HepG2 (cell line): ENCODE measurements at regions not wholly inside any gene's neighbourhood (a gene's known extent, or its start where the extent isn't known, plus 50 kb on each side); places are given as distances from the start of the nearest gene placed in this dataset.

ENCODE experiments used
- ATAC-seq: fragments of 200-7000 bp; cut with Tn5 transposase; 3 replicates; pipeline ENCODE4 v1.9.1; 2020; ENCODE audit warnings: mild to moderate bottlenecking, moderate library complexity
- BruUV-seq: library from RNA; stranded (reverse); fragments of 400-500 nt; replicated peaks from 2 replicates; lab custom pipeline; 2021; lab: Mats Ljungman, UMichigan
- CTCF ChIA-PET: fragments of 300-600 bp; formaldehyde crosslinking; extraction: SDS; loops from one replicate; lab custom pipeline; 2021; ENCODE audit warnings: low total read pairs, inconsistent platforms, low intra/inter-chr PET ratio; lab: Yijun Ruan, JAX
- POLR2A ChIA-PET: fragments of 350-600 bp; sonication (Branson Sonifier 250); formaldehyde crosslinking; loops from one replicate; lab custom pipeline; 2020; ENCODE audit warnings: antibody characterized with exemption, inconsistent platforms; lab: Yijun Ruan, JAX
- DNase-seq: peaks from one replicate; pipeline ENCODE4 v3.0.0-alpha.2; 2015; ENCODE audit warnings: low spot score
- FAIRE-seq: peaks from 3 replicates; lab custom pipeline; 2011; peaks lifted over from hg19 to GRCh38; lab: Jason Lieb, UNC
- H2AFZ ChIP-seq: one replicate; pipeline ENCODE4 v1.6.1; 2011; ENCODE audit warnings: low read length, inconsistent platforms
- H3K27ac ChIP-seq: fragments of 300-600 bp; 3 replicates; pipeline ENCODE4 v1.8.0; 2011; ENCODE audit warnings: mixed run types, mild to moderate bottlenecking, mixed read lengths, low read length, inconsistent platforms; ENCODE audit not compliant: insufficient read depth; ENCODE audit errors: extremely low read length
- H3K27me3 ChIP-seq, 2 experiments: fragments of 200-600 bp in 1 of 2; 2 replicates in 1 of 2; 3 replicates in 1 of 2; pipeline versions ENCODE4 v1.6.0 to v1.8.0; 2011; ENCODE audit warnings: low read length in 2 of 2, mild to moderate bottlenecking in 2 of 2, moderate library complexity in 2 of 2, inconsistent platforms in 1 of 2; ENCODE audit not compliant: insufficient read depth in 2 of 2, control insufficient read depth in 1 of 2
- H3K36me3 ChIP-seq, 2 experiments: fragments of 200-600 bp in 1 of 2; replicated peaks in 1 of 2; 2 replicates in 1 of 2; 3 replicates in 1 of 2; pipeline versions ENCODE4 v1.5.1 to v1.8.0; 2011; ENCODE audit warnings: low read length in 2 of 2, inconsistent platforms in 1 of 2; ENCODE audit not compliant: insufficient read depth in 2 of 2, control insufficient read depth in 1 of 2
- H3K4me1 ChIP-seq: 2 replicates; pipeline ENCODE4 v1.5.1; 2012; ENCODE audit warnings: low read length, inconsistent platforms; ENCODE audit not compliant: insufficient read depth
- H3K4me2 ChIP-seq: 2 replicates; pipeline ENCODE4 v1.6.0; 2011; ENCODE audit warnings: low read depth, low read length, inconsistent platforms
- H3K4me3 ChIP-seq, 3 experiments: fragments of 200-600 bp in 1 of 3; sonication (generic), shearing (Covaris generic) in 1 of 3; replicated peaks in 1 of 3; 2 replicates each; pipeline ENCODE4 v1.5.1; 2011 to 2016; ENCODE audit warnings: low read length in 3 of 3, inconsistent platforms in 2 of 3, low read depth in 2 of 3, mild to moderate bottlenecking in 2 of 3, control low read depth in 1 of 3, mixed read lengths in 1 of 3; ENCODE audit not compliant: insufficient read depth in 1 of 3
- H3K79me2 ChIP-seq: one replicate; pipeline ENCODE4 v1.6.1; 2011; ENCODE audit warnings: low read length, inconsistent platforms; ENCODE audit not compliant: insufficient read depth
- H3K9ac ChIP-seq: 2 replicates; pipeline ENCODE4 v1.6.0; 2011; ENCODE audit warnings: mild to moderate bottlenecking, low read depth, low read length, inconsistent platforms; ENCODE audit not compliant: insufficient read depth
- H3K9me3 ChIP-seq: 2 replicates; pipeline ENCODE4 v1.5.1; 2012; ENCODE audit warnings: mild to moderate bottlenecking, low read length
- H4K20me1 ChIP-seq: 2 replicates; pipeline ENCODE4 v1.6.0; 2011; ENCODE audit warnings: inconsistent platforms, mild to moderate bottlenecking, low read length, moderate library complexity; ENCODE audit not compliant: insufficient read depth
- ATAD3A ChIP-seq: sonication (generic); formaldehyde crosslinking; IDR thresholded peaks from 2 replicates; pipeline ENCODE4 v1.4.0; 2020; ENCODE audit warnings: missing genetic modification reagents
- ATF6 ChIP-seq: sonication (generic); formaldehyde crosslinking; conservative IDR thresholded peaks from 2 replicates; pipeline ENCODE4 v1.4.0; 2020; ENCODE audit warnings: missing genetic modification reagents
- HHEX ChIP-seq: IDR thresholded peaks from 2 replicates; pipeline ENCODE4 v1.6.1; 2016; ENCODE audit warnings: control low read depth
- MIER3 ChIP-seq: IDR thresholded peaks from 2 replicates; pipeline ENCODE4 v1.6.1; 2016; ENCODE audit warnings: missing compliant biosample characterization, borderline replicate concordance
- RARA ChIP-seq: IDR thresholded peaks from 2 replicates; pipeline ENCODE4 v1.6.1; 2016; ENCODE audit warnings: missing genetic modification reagents, missing compliant biosample characterization
- STAG1 ChIP-seq: sonication (generic); formaldehyde crosslinking; IDR thresholded peaks from 2 replicates; pipeline ENCODE4 v1.4.0; 2020; ENCODE audit warnings: missing genetic modification reagents
- THAP9 ChIP-seq: sonication (generic); formaldehyde crosslinking; IDR thresholded peaks from 2 replicates; pipeline ENCODE4; 2020; ENCODE audit warnings: missing genetic modification reagents, mild to moderate bottlenecking, borderline replicate concordance
- YEATS2 ChIP-seq: sonication (generic); formaldehyde crosslinking; IDR thresholded peaks from 2 replicates; pipeline ENCODE4 v1.4.0; 2020; ENCODE audit warnings: missing genetic modification reagents, borderline replicate concordance
- ZFP82 ChIP-seq: sonication (generic); formaldehyde crosslinking; IDR thresholded peaks from 2 replicates; pipeline ENCODE4 v1.5.1; 2020; ENCODE audit warnings: mild to moderate bottlenecking, missing genetic modification reagents, borderline replicate concordance
- WGBS: methylation state at CpG from one replicate; pipeline ENCODE4 v1.1.6; 2017; ENCODE audit warnings: low lambda C conversion rate; 5-methylcytosine and 5-hydroxymethylcytosine counted together
- in situ Hi-C: cut with HindIII; loops from 2 replicates; pipeline ENCODE4 v1.10.0; 2017; ENCODE audit warnings: low pct_unique_long_range_greater_than_20kb; ENCODE audit not compliant: extremely low pct_ligation_motif_present
- intact Hi-C: fragments of 100-400 bp; cut with micrococcal nuclease; formaldehyde crosslinking; loops from one replicate; pipeline ENCODE4 v1.10.0; 2022; ENCODE audit not compliant: unreplicated experiment
- TF ChIP-seq, protein P1 (sequence below): sonication (generic); formaldehyde crosslinking; IDR thresholded peaks from 2 replicates; pipeline ENCODE4 v1.8.1; 2023; ENCODE audit warnings: mild to moderate bottlenecking, inconsistent platforms, moderate library complexity, missing genetic modification reagents, borderline replicate concordance

GRCh38 chr13:106797081-106797640, 229.2 kb upstream of the ARGLU1 start:
- H3K4me2 ChIP-seq, result no peak overlapping the region
- POLR2A ChIA-PET, result no interaction called here
- no peak overlapping the region for H3K9ac ChIP-seq
- no peaks in the 10 kb centered on the region for H4K20me1 ChIP-seq
- no peak for DNase-seq
- H2AFZ ChIP-seq, result no peak overlapping the region
- H3K27ac ChIP-seq, result no peak overlapping the region
- H3K4me3 ChIP-seq, result no peak overlapping the region
- in situ Hi-C loops, result no loop called here
- FAIRE-seq, result no peak
- no TSS peak for BruUV-seq
- no peaks in the 10 kb centered on the region for H3K4me1 ChIP-seq
- ATAC-seq, result no peak
- no peaks in the 10 kb centered on the region for H3K36me3 ChIP-seq
- H3K27me3 ChIP-seq, result no peaks in the 10 kb centered on the region
- 49% methylated on average over 9 of the region's 9 CpGs for WGBS
- no peak for TF ChIP-seq THAP9
- no peak for TF ChIP-seq MIER3 (CRISPR knock-in tag)
- TF ChIP-seq STAG1, result no peak
- TF ChIP-seq ZFP82 (CRISPR knock-in tag), result no peak
- no peak for TF ChIP-seq YEATS2 (CRISPR knock-in tag)
- TF ChIP-seq, protein P1, sequence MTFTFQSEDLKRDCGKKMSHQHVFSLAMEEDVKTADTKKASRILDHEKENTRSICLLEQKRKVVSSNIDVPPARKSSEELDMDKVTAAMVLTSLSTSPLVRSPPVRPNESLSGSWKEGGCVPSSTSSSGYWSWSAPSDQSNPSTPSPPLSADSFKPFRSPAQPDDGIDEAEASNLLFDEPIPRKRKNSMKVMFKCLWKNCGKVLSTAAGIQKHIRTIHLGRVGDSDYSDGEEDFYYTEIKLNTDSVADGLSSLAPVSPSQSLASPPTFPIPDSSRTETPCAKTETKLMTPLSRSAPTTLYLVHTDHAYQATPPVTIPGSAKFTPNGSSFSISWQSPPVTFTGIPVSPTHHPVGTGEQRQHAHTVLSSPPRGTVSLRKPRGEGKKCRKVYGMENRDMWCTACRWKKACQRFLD, result no peak
- no peak for TF ChIP-seq ATF6 (CRISPR knock-in tag)
- no peak for TF ChIP-seq HHEX (CRISPR knock-in tag)
- no peak for TF ChIP-seq ATAD3A (CRISPR knock-in tag)
- TF ChIP-seq RARA, result no peak
- CTCF ChIA-PET, result no interaction called here
- intact Hi-C loops, result no loop called here
- H3K79me2 ChIP-seq, result no peaks in the 10 kb centered on the region
- H3K9me3 ChIP-seq, result no peaks in the 10 kb centered on the region
